Ureter (tissue), 1 donor: ENCODE measurements at regions not wholly inside any gene's neighbourhood (a gene's known extent, or its start where the extent isn't known, plus 50 kb on each side); places are given as distances from the start of the nearest gene placed in this dataset.

ENCODE experiments used
- DNase-seq: peaks from one replicate; pipeline ENCODE4 v3.0.0-alpha.2; 2020; ENCODE audit warnings: low spot score
- donor health status: DM: yes; HTN: yes; CAD: no.

DNA sequence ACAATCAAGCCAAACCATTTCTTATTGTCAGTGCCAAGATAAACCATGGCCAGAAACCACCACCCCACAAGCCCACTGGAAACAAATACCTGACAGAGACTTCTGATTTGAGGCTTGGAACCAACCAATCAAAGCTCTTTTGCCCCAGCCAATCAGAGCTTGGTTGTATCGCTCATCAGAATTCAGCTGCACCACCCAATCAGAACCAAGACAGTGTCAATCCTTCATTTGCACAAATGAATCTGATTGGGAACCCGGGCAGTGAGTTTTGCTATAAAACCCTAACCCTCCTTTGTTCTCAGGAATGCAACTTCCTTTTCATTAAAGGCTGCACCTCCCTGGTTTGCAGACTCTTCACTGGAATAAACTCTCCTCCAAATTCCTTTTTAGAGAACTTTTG is 87.4 kb downstream of the ELAPOR2 start:
- DNase-seq: no peak

GRCh38 chr7:86970986-86971385 is 88.5 kb downstream of the ELAPOR2 start:
- no peak for DNase-seq

- no peak for DNase-seq
Measured at GRCh38 chr7:86970547-86970946, 88.9 kb downstream of the ELAPOR2 start.

GRCh38 chr7:86969865-86970264 is 89.6 kb downstream of the ELAPOR2 start:
- no peak for DNase-seq

GRCh38 chr7:86968618-86969017 is 90.8 kb downstream of the ELAPOR2 start:
- DNase-seq: no peak

- DNase-seq: no peak
Measured at GRCh38 chr7:86966916-86967315, 92.5 kb downstream of the ELAPOR2 start.

DNA sequence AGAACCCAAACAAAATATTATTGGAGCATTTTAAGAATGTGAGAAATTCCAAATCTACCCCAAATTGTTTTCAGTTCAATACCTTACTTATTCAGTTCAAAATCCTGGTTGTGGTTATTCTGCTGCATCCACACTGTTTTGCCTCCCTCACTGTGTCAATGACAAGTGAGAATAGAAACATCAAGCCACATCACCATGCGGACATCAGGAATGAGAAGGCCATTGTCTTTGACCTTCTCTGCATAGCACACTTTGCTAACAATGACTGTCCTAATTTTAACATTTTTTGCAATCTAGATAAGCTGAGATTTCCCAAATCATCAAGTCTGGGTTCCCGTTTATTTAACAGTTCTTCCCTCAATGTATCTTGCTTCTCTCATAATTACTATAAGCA is 93.7 kb downstream of the ELAPOR2 start:
- no peak for DNase-seq

DNA sequence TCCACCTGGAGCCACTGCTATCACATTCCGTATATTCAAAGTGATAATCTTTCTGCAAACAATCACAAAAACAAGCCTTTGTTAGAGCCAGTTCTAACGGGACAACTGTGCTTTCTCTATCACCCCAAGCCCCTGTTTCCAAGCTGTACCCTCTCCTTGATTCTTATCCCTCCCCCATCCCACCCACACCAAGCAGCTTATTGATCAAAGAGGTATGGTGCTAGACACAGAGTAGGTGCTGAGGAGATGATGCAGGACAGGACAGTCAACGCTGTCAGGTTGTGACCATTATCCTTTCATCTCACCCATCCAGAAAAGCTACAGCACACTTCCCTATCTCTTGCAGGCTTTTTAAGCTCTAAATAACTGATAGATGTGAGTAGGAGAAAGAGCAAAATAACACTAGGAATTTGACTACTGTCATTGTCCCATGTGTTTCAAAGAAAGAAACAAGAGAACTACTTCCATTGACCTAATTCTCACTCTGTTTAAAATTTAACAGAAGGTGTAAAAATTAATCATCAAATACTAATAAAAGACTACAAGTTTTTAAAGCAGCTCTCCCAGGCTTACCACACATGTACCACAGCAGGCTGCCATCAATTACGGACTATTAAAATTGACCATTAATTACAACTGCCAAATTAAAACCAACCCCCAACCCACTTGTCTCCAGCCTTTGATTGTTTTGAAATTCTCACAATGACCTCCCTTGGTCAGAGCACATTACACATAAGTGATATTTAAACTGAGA is 94.3 kb downstream of the ELAPOR2 start:
- DNase-seq: no peak

DNA sequence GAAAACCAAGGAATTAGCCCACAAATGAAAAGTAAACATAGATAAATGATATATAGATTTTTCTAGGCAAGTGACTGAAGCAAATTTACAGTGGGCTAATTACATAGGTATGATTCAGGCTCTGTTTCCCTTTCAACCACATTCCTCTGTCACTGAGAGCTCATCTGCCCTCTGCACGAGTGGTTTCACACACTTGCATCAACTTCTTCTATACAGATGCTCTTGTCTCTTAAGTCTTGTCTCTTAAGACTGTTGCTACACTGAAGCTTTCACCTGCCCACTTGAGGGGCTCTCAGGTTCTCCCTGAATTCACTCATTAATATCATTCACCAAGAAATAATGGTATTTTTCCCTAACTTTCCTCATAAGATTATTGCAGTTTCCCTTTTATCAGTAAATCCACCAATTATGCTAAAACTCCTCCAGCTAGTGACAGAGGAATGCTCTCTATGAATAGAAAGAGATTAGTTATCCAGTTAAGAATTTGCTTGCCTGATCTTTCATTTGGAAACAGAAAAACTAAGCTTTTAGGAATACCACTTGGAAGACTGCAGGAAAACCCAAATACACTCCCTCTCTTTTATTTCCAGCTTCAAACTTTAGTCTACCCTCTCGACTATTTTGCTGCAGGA is 95.7 kb downstream of the ELAPOR2 start:
- DNase-seq: no peak

- DNase-seq: no peak
Measured at GRCh38 chr7:86962623-86963022, 96.8 kb downstream of the ELAPOR2 start.

DNA sequence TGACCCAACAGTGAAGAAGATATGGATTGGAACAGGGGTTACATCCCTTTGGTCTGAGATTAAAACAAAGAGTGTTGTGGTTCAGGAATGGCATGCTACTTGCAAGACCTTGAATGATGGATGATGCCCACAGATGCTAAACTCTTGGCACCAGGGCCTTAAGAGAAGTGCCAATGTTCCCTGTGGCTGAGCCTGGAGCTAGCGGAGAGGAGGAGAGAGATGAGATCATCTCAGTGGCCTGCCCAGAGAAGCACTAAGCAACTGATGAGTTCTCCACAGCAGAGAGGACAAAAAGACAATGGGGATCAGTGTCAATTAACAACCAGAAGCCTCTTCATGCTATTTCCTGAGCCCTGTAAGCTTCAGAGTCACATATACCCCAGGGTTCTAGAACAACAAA is 97.8 kb downstream of the ELAPOR2 start:
- no peak for DNase-seq

- no peak for DNase-seq
Measured at GRCh38 chr7:86958380-86958779, 101.1 kb downstream of the ELAPOR2 start.

GRCh38 chr7:86956567-86956966 is 102.9 kb downstream of the ELAPOR2 start:
- no peak for DNase-seq

DNA sequence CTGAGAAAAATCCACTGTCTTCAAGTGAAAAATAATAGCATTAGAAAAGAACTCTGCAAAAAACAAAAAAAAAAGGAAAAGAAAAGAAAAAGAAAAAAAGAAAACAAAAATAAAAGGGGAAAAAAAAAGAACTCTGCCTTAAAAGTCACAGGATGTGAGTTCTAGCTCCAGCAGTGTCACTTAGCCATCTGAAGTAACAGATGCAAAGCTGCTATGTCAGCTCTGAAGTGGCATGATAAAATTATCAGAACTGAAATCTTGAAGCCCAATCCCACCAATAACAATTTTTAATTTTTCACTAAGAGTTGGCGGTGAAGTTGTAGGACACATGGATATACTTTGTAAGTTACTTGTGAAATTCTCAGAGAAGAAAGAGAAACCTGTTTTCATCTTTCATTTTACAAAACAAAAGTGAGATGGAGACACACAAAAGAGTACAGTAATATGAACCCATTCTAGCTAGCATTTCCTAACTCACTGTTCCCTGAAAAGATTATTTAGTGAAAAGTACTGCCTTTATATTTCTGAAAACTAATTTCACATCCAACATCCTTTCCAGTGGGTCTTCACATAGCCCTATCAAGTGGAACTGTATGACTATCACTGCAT is 103.5 kb downstream of the ELAPOR2 start:
- no peak for DNase-seq

- no peak for DNase-seq
Measured at GRCh38 chr7:86954971-86955370, 104.5 kb downstream of the ELAPOR2 start.

DNA sequence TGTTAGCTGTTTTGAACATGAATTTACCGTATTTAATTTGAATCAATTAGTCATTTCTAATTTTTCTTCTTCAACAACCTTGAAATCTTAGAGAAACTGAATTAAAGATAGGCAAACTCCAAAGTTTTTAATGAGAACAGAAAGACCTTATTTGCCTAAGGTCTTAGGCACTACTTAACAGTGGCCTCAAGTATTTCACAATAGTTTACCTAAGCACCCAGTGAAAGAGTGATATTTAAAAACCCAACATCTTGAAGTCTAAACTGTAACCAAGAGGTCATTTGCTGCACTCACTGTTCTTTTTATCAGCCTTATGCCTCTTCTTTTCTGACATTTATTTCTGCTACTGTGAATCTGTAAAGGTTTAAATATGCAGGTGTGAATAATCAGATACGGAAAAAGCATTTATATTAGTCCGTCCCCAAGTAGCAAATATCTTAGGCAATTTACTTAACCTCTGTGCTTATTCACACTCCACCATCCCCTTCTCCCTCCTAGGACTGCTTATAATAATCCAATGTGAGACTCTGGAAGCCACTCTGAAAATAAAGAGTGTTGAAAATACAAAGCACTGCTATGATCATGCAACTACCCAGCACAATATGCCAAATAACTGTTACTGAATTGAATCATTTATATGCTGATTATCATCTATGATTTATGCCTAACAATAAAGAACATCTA is 105.7 kb downstream of the ELAPOR2 start:
- DNase-seq: no peak

GRCh38 chr7:86953219-86953618 is 106.2 kb downstream of the ELAPOR2 start:
- DNase-seq: no peak

- no peak for DNase-seq
Measured at GRCh38 chr7:86951895-86952294, 107.6 kb downstream of the ELAPOR2 start.

DNA sequence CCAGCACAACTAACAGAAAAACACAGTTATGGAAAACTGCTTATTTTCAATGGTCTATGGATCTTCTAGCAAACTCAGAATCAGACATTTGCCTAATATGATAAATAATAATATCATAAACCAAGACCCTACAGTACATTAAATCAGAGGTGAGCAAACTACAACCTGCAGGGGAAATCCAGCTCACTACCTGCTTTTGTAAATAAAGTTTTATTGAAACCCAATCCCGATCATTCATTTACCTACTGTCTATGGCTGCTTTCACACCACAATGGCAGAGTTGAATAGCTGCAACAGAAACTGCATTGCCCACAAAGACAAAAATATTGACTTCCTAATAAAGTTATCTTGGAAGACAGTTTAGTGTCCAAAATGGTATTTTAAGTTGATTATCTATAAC is 108.5 kb downstream of the ELAPOR2 start:
- DNase-seq: no peak

DNA sequence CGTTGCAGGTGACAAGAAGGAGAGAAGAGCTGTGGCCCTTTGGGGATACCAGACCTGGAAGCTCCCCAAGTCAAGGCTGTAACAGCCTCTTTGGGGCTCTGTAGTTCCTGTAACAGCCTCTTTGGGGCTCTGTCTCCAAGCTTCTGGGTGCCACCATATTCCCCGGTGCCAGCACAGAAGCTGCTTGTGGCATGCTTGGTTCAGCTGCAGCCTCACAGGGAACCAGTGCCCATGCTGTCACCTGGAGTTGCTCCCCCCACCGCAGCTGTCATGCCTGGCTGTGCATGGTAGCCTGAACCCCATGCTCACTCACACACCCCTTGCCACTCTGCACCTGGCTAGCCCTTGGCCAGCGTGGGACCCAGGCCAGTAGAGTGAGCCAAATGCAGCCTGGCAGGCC is 109.1 kb downstream of the ELAPOR2 start:
- DNase-seq: no peak

DNA sequence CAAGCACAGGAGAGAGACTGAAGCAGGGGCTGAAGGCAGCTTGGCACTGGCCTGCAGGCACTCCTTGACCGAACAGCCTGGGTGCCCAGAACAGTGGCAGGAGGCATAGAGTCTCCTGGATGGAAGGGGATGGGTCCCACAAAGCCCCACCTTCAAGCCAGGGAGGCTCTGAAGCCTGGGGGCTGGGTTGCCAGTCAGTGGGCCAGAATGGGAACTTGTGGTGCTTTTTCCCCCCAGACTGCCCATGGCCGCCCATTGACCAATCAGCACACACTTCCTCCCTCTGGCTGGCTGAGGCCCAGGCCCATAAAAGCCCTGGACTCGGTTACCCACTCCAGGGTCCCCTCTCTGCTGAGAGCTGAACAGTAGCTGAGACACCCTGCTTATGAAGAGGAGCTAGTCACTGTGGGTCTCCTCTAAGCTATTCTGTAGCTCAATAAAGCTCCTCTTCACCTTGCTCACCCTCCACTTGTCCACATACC is 109.6 kb downstream of the ELAPOR2 start:
- no peak for DNase-seq

- no peak for DNase-seq
Measured at GRCh38 chr7:86949052-86949778, 110.2 kb downstream of the ELAPOR2 start.
